Gastroesophageal sphincter (tissue), 4 donors: ENCODE measurements at regions not wholly inside any gene's neighbourhood (a gene's known extent, or its start where the extent isn't known, plus 50 kb on each side); places are given as distances from the start of the nearest gene placed in this dataset.
"Not testable (repeated sequence)": the region's sequence is repeated elsewhere in the genome, so short reads cannot be mapped to it uniquely, and the experiment has no call there.

Experiments used
- ATAC-seq: fragments of 150-250 bp; one replicate; pipeline ENCODE4 v1.9.1; 2016; ENCODE audit warnings: mild to moderate bottlenecking, moderate library complexity
- H3K27ac ChIP-seq, 4 donors: fragments of 200-600 bp; sonication (generic) in 3 of 4; 1 replicate in 3 of 4; 2 replicates in 1 of 4; pipeline ENCODE4 v1.5.1; 2016 to 2019
- H3K27me3 ChIP-seq: fragments of 200-600 bp; sonication (generic); one replicate; pipeline ENCODE4 v1.5.1; 2019
- H3K36me3 ChIP-seq, 2 donors: fragments of 200-600 bp; sonication (generic); one replicate each; pipeline ENCODE4 v1.5.1; 2019; ENCODE audit warnings: control low read depth in 1 of 2
- H3K4me1 ChIP-seq, 3 donors: fragments of 200-600 bp; sonication (generic); 1 replicate in 2 of 3; 2 replicates in 1 of 3; pipeline ENCODE4 v1.5.1; 2016 to 2019; ENCODE audit warnings: control low read depth in 2 of 3
- H3K4me3 ChIP-seq, 2 donors: fragments of 200-600 bp; sonication (generic); one replicate each; pipeline ENCODE4 v1.5.1; 2019; ENCODE audit warnings: mild to moderate bottlenecking in 1 of 2, moderate library complexity in 1 of 2
- H3K9me3 ChIP-seq, 3 donors: fragments of 200-600 bp; sonication (generic); one replicate each; pipeline ENCODE4 v1.5.1; 2017 to 2019; ENCODE audit warnings: control low read depth in 2 of 3
- POLR2AphosphoS5 ChIP-seq: sonication (generic); formaldehyde crosslinking; IDR thresholded peaks from one replicate; pipeline ENCODE4 v1.6.1; 2017; ENCODE audit warnings: antibody characterized with exemption
- WGBS, 2 donors: methylation state at CpG; one replicate each; pipeline ENCODE4 v1.1.5; 2018; ENCODE audit warnings: low coverage in 1 of 2; 5-methylcytosine and 5-hydroxymethylcytosine counted together

GRCh38 chr9:63337899-63338604 is 1947.0 kb downstream of the FOXD4L5 start:
- peak; percentile 44 for TF ChIP-seq POLR2AphosphoS5
- not testable (repeated sequence) for H3K4me3 ChIP-seq, H3K9me3 ChIP-seq, H3K36me3 ChIP-seq, H3K4me1 ChIP-seq, ATAC-seq, H3K27me3 ChIP-seq
- peak overlapping the region; percentile 5 to 69 (median 68) for H3K27ac ChIP-seq
- WGBS, 2 donors, result 50 to 80% methylated on average over 1 of the region's 6 CpGs

GRCh38 chr9:63335286-63335685 is 1949.7 kb downstream of the FOXD4L5 start:
- not testable (repeated sequence) for ATAC-seq

DNA sequence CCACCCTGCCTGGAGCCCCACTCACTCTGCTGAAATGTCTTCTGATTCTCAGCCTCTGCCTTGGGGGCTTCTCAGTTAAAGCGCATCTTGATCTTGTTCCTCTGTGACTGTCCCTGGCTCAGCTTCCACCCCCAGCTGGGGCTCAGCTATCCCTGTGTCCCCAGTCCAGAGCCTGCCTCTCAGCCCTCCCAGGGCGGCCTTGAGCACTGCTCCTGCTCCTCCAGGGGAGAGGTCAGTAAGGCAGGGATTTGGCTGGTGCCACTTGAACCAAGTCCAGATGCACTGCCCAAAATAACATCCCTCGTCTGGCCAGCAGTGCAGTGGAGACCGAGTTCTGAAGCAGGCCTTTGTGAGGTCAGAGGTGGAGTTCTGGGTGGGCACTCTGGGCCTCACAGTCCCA is 1950.8 kb downstream of the FOXD4L5 start:
- not testable (repeated sequence) for H3K4me1 ChIP-seq, H3K36me3 ChIP-seq, H3K4me3 ChIP-seq, H3K27me3 ChIP-seq, H3K9me3 ChIP-seq, ATAC-seq, H3K27ac ChIP-seq
- WGBS, 2 donors, result no CpG with 5 or more reads among the region's 4 CpGs

More at GRCh38 chr9:63335286-63335685, 1949.7 kb downstream of the FOXD4L5 start:
- H3K36me3 ChIP-seq, H3K4me3 ChIP-seq, H3K9me3 ChIP-seq, H3K27ac ChIP-seq, H3K4me1 ChIP-seq, H3K27me3 ChIP-seq: not testable (repeated sequence)
- no CpG with 5 or more reads among the region's 3 CpGs for WGBS, 2 donors

DNA sequence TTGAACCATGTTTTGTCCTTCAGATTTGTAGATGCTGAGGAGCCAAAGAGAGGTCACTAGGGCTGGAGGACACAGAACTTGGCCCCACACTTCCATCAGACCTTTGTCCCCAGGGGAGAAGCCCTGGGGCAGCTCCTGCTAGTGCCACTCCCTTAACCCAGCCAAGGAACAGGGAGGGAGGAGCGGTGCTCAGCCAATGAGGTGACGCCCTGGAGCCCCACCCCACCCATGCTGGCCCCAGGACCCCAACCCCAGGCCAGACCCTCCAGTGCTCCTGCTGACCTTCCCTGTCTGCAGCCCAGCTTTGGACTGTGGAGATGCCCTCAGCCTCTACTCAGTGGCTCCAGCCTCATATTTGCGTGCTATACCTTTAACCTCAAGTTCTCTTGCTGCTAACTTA is 1951.9 kb downstream of the FOXD4L5 start:
- not testable (repeated sequence) for H3K27me3 ChIP-seq, H3K27ac ChIP-seq, H3K4me3 ChIP-seq, H3K36me3 ChIP-seq, H3K9me3 ChIP-seq, ATAC-seq, H3K4me1 ChIP-seq
- no CpG with 5 or more reads among the region's 3 CpGs for WGBS, 2 donors

GRCh38 chr9:63328313-63328712 is 1956.7 kb downstream of the FOXD4L5 start:
- WGBS, 2 donors, result no CpG with 5 or more reads among the region's 6 CpGs
- not testable (repeated sequence) for H3K36me3 ChIP-seq, H3K4me1 ChIP-seq, H3K27me3 ChIP-seq, H3K9me3 ChIP-seq, ATAC-seq, H3K4me3 ChIP-seq, H3K27ac ChIP-seq

GRCh38 chr9:63327211-63327610 is 1957.8 kb downstream of the FOXD4L5 start:
- not testable (repeated sequence) for H3K27me3 ChIP-seq, H3K27ac ChIP-seq, H3K9me3 ChIP-seq, H3K4me3 ChIP-seq, H3K4me1 ChIP-seq, H3K36me3 ChIP-seq, ATAC-seq
- WGBS, 2 donors, result 66 to 69% methylated on average over 3 of the region's 3 CpGs

DNA sequence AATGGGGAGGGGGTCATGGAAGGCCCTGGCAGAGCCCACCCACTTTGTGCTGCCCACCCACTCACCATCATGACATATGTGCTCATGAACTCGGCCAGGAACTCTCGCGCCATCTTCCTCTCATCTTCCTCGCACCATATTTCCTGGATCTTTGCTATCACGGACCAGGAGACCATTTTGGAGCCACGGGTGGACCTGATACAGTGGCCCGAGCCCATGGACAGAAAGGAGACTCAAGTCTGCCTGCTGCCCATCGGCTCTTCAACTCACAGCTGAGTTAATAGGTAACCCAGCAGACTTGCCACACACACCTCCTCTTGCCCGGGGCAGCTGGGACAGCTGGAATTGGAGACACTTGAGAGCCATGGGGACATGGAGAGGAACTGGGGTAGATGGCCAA is 1958.3 kb downstream of the FOXD4L5 start:
- not testable (repeated sequence) for H3K4me3 ChIP-seq, H3K4me1 ChIP-seq, H3K27ac ChIP-seq, ATAC-seq, H3K9me3 ChIP-seq, H3K27me3 ChIP-seq, H3K36me3 ChIP-seq
- WGBS, 2 donors, result no CpG with 5 or more reads among the region's 9 CpGs

GRCh38 chr9:63325696-63326095 is 1959.3 kb downstream of the FOXD4L5 start:
- H3K36me3 ChIP-seq, H3K27ac ChIP-seq, ATAC-seq, H3K4me1 ChIP-seq, H3K9me3 ChIP-seq, H3K4me3 ChIP-seq, H3K27me3 ChIP-seq: not testable (repeated sequence)
- 75 to 93% methylated on average over 5 of the region's 5 CpGs for WGBS, 2 donors

DNA sequence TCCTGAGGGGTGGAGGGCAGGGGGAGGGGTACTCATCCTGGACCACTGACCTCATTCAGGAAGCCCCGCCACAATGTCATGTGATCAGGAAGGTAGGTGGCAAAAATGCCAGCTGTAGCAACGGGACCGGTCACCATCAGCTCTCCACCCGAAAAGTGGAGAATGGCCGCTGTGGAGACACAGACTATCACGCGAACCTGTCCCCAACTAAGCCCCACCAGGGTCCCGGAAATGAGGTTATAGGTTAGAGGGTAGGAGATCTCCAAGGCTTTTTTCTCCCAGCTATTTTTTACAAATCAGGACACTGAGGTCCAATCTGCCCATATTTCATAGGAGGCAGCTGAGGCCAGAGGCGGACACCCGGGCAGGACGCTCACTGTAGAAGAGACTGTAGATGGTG is 1966.9 kb downstream of the FOXD4L5 start:
- not testable (repeated sequence) for H3K9me3 ChIP-seq, H3K4me3 ChIP-seq, ATAC-seq, H3K27me3 ChIP-seq, H3K4me1 ChIP-seq, H3K36me3 ChIP-seq, H3K27ac ChIP-seq
- 80% methylated on average over 1 of the region's 11 CpGs; no CpG with 5 or more reads in 1 of the 2 donors for WGBS, 2 donors

- not testable (repeated sequence) for ATAC-seq, H3K9me3 ChIP-seq, H3K27ac ChIP-seq, H3K27me3 ChIP-seq, H3K4me1 ChIP-seq, H3K4me3 ChIP-seq, H3K36me3 ChIP-seq
- WGBS, 2 donors, result 83 to 93% methylated on average over 3 to 7 of the region's 8 CpGs
Observed at GRCh38 chr9:63315387-63315786, 1969.6 kb downstream of the FOXD4L5 start.

DNA sequence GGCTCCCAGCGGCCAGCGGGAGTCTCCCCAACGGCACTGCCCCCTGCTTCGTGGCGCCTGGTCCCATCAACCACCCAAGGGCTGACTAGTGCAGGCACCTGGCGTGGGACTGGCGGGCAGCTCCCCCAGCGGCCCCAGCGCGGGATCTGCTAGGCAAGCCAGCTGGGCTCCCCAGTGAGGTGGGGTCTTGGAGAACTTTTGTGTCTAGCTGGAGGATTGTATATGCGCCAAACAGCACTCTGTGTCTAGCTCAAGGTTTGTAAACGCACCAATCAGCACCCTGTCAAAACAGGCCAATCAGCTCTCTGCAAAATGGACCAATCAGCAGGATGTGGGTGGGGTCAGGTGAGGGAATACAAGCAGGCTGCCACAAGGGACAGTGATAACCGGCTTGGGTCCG is 1988.2 kb downstream of the FOXD4L5 start:
- WGBS, 2 donors, result 81 to 94% methylated on average over 2 to 4 of the region's 14 CpGs
- H3K36me3 ChIP-seq, H3K4me1 ChIP-seq, H3K27me3 ChIP-seq, H3K27ac ChIP-seq, H3K9me3 ChIP-seq, H3K4me3 ChIP-seq, ATAC-seq: not testable (repeated sequence)

GRCh38 chr9:63296366-63296765 is 1988.6 kb downstream of the FOXD4L5 start:
- WGBS, 2 donors, result no CpG with 5 or more reads among the region's 27 CpGs
- ATAC-seq, H3K27ac ChIP-seq, H3K4me1 ChIP-seq, H3K9me3 ChIP-seq, H3K36me3 ChIP-seq, H3K27me3 ChIP-seq, H3K4me3 ChIP-seq: not testable (repeated sequence)

GRCh38 chr9:63289971-63290370 is 1995.0 kb downstream of the FOXD4L5 start:
- WGBS, 2 donors, result 38 to 61% methylated on average over 1 of the region's 1 CpG
- H3K27me3 ChIP-seq, H3K4me1 ChIP-seq, H3K4me3 ChIP-seq, H3K36me3 ChIP-seq, ATAC-seq, H3K27ac ChIP-seq, H3K9me3 ChIP-seq: not testable (repeated sequence)
